Small intestine (tissue), 7 donors: ENCODE measurements at regions not wholly inside any gene's neighbourhood (a gene's known extent, or its start where the extent isn't known, plus 50 kb on each side); places are given as distances from the start of the nearest gene placed in this dataset.

Experiments
- DNase-seq, 2 donors: peaks; one replicate each; pipeline versions ENCODE4 v3.0.0 to v3.0.0-alpha.2; 2013
- FAIRE-seq: peaks from 2 replicates; lab custom pipeline; 2012; peaks lifted over from hg19 to GRCh38; lab: Jason Lieb, UNC
- H3K27ac ChIP-seq, 3 donors: one replicate each; pipeline ENCODE4 v1.5.1; 2013; ENCODE audit warnings: low read length in 2 of 3, mild to moderate bottlenecking in 2 of 3, control low read depth in 1 of 3, inconsistent platforms in 1 of 3, low read depth in 1 of 3, moderate library complexity in 1 of 3
- H3K27me3 ChIP-seq, 3 donors: one replicate each; pipeline ENCODE4 v1.6.1; 2013; ENCODE audit warnings: low read length in 3 of 3, inconsistent platforms in 1 of 3; ENCODE audit not compliant: control insufficient read depth in 3 of 3, insufficient read depth in 3 of 3
- H3K36me3 ChIP-seq, 3 donors: one replicate each; pipeline ENCODE4 v1.6.1; 2013; ENCODE audit warnings: low read length in 3 of 3, inconsistent platforms in 1 of 3, low read depth in 1 of 3, mild to moderate bottlenecking in 1 of 3, moderate library complexity in 1 of 3; ENCODE audit not compliant: control insufficient read depth in 3 of 3, insufficient read depth in 2 of 3
- H3K4me1 ChIP-seq, 3 donors: one replicate each; pipeline ENCODE4 v1.6.1; 2013; ENCODE audit warnings: low read length in 2 of 3, inconsistent platforms in 1 of 3, low read depth in 1 of 3, mild to moderate bottlenecking in 1 of 3, moderate library complexity in 1 of 3; ENCODE audit not compliant: control insufficient read depth in 3 of 3, insufficient read depth in 2 of 3
- H3K4me3 ChIP-seq, 3 donors: one replicate each; pipeline ENCODE4 v1.5.1; 2013; ENCODE audit warnings: low read length in 3 of 3, control low read depth in 1 of 3, inconsistent platforms in 1 of 3, low read depth in 1 of 3, mild to moderate bottlenecking in 1 of 3, moderate library complexity in 1 of 3
- H3K9me3 ChIP-seq, 2 donors: one replicate each; pipeline ENCODE4 v1.6.1; 2013; ENCODE audit warnings: low read depth in 1 of 2, low read length in 1 of 2; ENCODE audit not compliant: control insufficient read depth in 2 of 2, insufficient read depth in 1 of 2
- WGBS, 3 donors: extraction: QIAGEN DNeasy Blood & Tissue Kit; methylation state at CpG; one replicate each; pipeline ENCODE4 v1.1.7; 2013; 5-methylcytosine and 5-hydroxymethylcytosine counted together
- donor health status: healthy with polysubstance abuse.
- donor health status: control.
- donor health status: control.
- donor health status: Bipolar disorder and iron deficiency.
- donor health status: healthy.

- H3K36me3 ChIP-seq: no peaks in the 10 kb centered on the region
- no peak overlapping the region for H3K27ac ChIP-seq
- no peaks in the 10 kb centered on the region for H3K9me3 ChIP-seq
- DNase-seq (no peak), FAIRE-seq (no peak)
- peaks cover 0 to 4% (median 0%) of the 10 kb centered on the region in 3 donors for H3K4me1 ChIP-seq
- H3K4me3 ChIP-seq: no peak overlapping the region
- WGBS, 3 donors: 73 to 79% (median 76%) methylated on average over 11 of the region's 11 CpGs
- peaks cover 0 to 2% (median 0%) of the 10 kb centered on the region in 3 donors for H3K27me3 ChIP-seq
Measured at GRCh38 chr22:48368975-48369525, 1458.6 kb downstream of the BRD1 start.

GRCh38 chr22:48367731-48368130 lies 1459.9 kb downstream of the BRD1 start:
- FAIRE-seq (no peak), DNase-seq (no peak)
- Histone ChIP-seq H3K36me3 (no peaks in the 10 kb centered on the region), H3K4me1 (peaks cover 0 to 4% (median 0%) of the 10 kb centered on the region in 3 donors), H3K9me3 (no peaks in the 10 kb centered on the region), H3K27ac (no peak overlapping the region), H3K27me3 (peaks cover 0 to 2% (median 0%) of the 10 kb centered on the region in 3 donors), H3K4me3 (no peak overlapping the region)
- WGBS, 3 donors: 87 to 91% (median 91%) methylated on average over 12 of the region's 12 CpGs

GRCh38 chr22:48366591-48366990 lies 1461.1 kb downstream of the BRD1 start:
- FAIRE-seq (no peak), DNase-seq (no peak)
- Histone ChIP-seq H3K36me3 (no peaks in the 10 kb centered on the region), H3K27ac (no peak overlapping the region), H3K4me3 (no peak overlapping the region), H3K9me3 (no peaks in the 10 kb centered on the region), H3K4me1 (peaks cover 0 to 4% (median 0%) of the 10 kb centered on the region in 3 donors), H3K27me3 (no peaks in the 10 kb centered on the region)
- WGBS, 3 donors: 71 to 84% (median 79%) methylated on average over 9 of the region's 9 CpGs

- 75 to 85% (median 77%) methylated on average over 8 of the region's 8 CpGs for WGBS, 3 donors
- FAIRE-seq: no peak
- no peak for DNase-seq
- Histone ChIP-seq H3K4me1 (peaks cover 0 to 4% (median 0%) of the 10 kb centered on the region in 3 donors), H3K36me3 (no peaks in the 10 kb centered on the region), H3K27ac (no peak overlapping the region), H3K4me3 (no peak overlapping the region), H3K9me3 (no peaks in the 10 kb centered on the region), H3K27me3 (no peaks in the 10 kb centered on the region)
Measured at GRCh38 chr22:48366056-48366455, 1461.6 kb downstream of the BRD1 start.

- H3K27ac ChIP-seq: no peak overlapping the region
- DNase-seq: no peak
Measured at GRCh38 chr22:48365386-48365785, 1462.3 kb downstream of the BRD1 start.

GRCh38 chr22:48362721-48363404 lies 1464.8 kb downstream of the BRD1 start:
- no peaks in the 10 kb centered on the region for H3K27me3 ChIP-seq
- H3K4me1 ChIP-seq: no peaks in the 10 kb centered on the region
- DNase-seq (no peak), FAIRE-seq (no peak)
- no peak overlapping the region for H3K27ac ChIP-seq
- H3K9me3 ChIP-seq: no peaks in the 10 kb centered on the region
- H3K4me3 ChIP-seq: no peak overlapping the region
- no peaks in the 10 kb centered on the region for H3K36me3 ChIP-seq
- WGBS, 3 donors: 71 to 78% (median 76%) methylated on average over 15 of the region's 15 CpGs

More at GRCh38 chr22:48365386-48365785, 1462.3 kb downstream of the BRD1 start:
- no peaks in the 10 kb centered on the region for H3K27me3 ChIP-seq
- peaks cover 0 to 2% (median 0%) of the 10 kb centered on the region in 3 donors for H3K4me1 ChIP-seq
- no peaks in the 10 kb centered on the region for H3K36me3 ChIP-seq
- 74 to 82% (median 74%) methylated on average over 4 of the region's 4 CpGs for WGBS, 3 donors
- FAIRE-seq: no peak
- H3K4me3 ChIP-seq: no peak overlapping the region
- no peaks in the 10 kb centered on the region for H3K9me3 ChIP-seq

GRCh38 chr22:48361099-48361639 lies 1466.5 kb downstream of the BRD1 start:
- WGBS, 3 donors: 84 to 92% (median 90%) methylated on average over 1 of the region's 1 CpG
- no peaks in the 10 kb centered on the region for H3K9me3 ChIP-seq
- FAIRE-seq: no peak

GRCh38 chr22:48359613-48359965 lies 1468.1 kb downstream of the BRD1 start:
- FAIRE-seq (no peak), DNase-seq (no peak)
- no peak overlapping the region for H3K4me3 ChIP-seq
- no peaks in the 10 kb centered on the region for H3K4me1 ChIP-seq
- H3K36me3 ChIP-seq: no peaks in the 10 kb centered on the region
- H3K27ac ChIP-seq: no peak overlapping the region
- H3K9me3 ChIP-seq: no peaks in the 10 kb centered on the region
- 71 to 76% (median 73%) methylated on average over 14 of the region's 14 CpGs for WGBS, 3 donors
- no peaks in the 10 kb centered on the region for H3K27me3 ChIP-seq

More at GRCh38 chr22:48361099-48361639, 1466.5 kb downstream of the BRD1 start:
- Histone ChIP-seq H3K27me3 (no peaks in the 10 kb centered on the region), H3K27ac (no peak overlapping the region), H3K36me3 (no peaks in the 10 kb centered on the region), H3K4me1 (no peaks in the 10 kb centered on the region), H3K4me3 (no peak overlapping the region)
- no peak for DNase-seq
